ENCODE measurements at regions not wholly inside any gene's neighbourhood (a gene's known extent, or its start where the extent isn't known, plus 50 kb on each side); places are given as distances from the start of the nearest gene placed in this dataset.

DNA sequence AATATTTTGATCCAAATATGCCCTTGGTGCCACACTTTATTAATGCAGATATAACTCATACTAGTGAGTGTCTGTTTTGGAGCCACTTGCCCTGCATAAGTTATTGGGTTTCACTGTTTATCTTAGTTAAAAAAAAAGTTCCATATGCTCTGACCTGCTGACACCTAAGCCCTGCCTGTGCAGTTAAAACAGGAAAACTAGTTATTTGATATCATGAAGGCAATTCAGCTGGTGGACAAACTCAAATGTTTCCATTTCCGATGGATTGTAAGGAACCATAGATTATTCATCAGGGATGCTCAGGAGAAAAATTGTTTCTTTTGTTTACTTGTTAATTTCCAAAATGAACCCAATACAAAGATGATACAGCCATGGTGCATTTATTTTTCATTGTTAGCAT lies 68.3 kb downstream of the NR2F2 start:
- Histone ChIP-seq H3K4me1 (ENCODE audit: insufficient read depth) (peaks cover 2% of the 10 kb centered on the region), H3K4me3 (no peak overlapping the region), H3K36me3 (no peaks in the 10 kb centered on the region), H3K27me3 (no peaks in the 10 kb centered on the region), H3K27ac (no peak overlapping the region), H3K9me3 (no peaks in the 10 kb centered on the region)
- DNase-seq = no peak
- TF ChIP-seq POLR2A (IDR thresholded peaks at IDR 0.05) = no peak
- TF ChIP-seq, protein P1, sequence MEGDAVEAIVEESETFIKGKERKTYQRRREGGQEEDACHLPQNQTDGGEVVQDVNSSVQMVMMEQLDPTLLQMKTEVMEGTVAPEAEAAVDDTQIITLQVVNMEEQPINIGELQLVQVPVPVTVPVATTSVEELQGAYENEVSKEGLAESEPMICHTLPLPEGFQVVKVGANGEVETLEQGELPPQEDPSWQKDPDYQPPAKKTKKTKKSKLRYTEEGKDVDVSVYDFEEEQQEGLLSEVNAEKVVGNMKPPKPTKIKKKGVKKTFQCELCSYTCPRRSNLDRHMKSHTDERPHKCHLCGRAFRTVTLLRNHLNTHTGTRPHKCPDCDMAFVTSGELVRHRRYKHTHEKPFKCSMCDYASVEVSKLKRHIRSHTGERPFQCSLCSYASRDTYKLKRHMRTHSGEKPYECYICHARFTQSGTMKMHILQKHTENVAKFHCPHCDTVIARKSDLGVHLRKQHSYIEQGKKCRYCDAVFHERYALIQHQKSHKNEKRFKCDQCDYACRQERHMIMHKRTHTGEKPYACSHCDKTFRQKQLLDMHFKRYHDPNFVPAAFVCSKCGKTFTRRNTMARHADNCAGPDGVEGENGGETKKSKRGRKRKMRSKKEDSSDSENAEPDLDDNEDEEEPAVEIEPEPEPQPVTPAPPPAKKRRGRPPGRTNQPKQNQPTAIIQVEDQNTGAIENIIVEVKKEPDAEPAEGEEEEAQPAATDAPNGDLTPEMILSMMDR (IDR thresholded peaks at IDR 0.05) = no peak
- TF ChIP-seq EP300 (IDR thresholded peaks at IDR 0.05) = no peak
- intact Hi-C loops (cut with DNase I) = no loop called here
- WGBS, 3 donors = 93 to 96% (median 95%) methylated on average over 1 of the region's 1 CpG

DNA sequence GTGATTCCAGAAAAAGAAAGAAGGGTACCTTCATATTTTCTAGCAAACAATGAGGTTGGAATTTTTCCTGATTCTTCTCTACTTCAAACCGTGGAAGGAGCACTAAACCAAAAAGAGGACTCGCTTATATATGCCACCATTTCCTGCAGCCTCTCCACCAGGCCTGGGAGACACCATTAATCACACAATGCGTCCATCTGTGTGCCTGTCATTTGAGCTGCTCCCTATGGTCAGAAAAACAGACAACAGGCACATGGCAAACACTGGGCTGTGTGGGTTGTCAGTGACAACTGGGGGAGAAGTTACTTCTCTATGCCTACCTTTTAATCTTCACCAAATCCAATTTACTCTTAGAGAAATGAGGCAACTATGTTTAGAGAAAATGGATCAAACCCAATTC lies 71.9 kb downstream of the NR2F2 start:
- H3K27me3 ChIP-seq = no peaks in the 10 kb centered on the region
- WGBS, 3 donors = 78 to 80% (median 80%) methylated on average over 3 of the region's 3 CpGs

DNA sequence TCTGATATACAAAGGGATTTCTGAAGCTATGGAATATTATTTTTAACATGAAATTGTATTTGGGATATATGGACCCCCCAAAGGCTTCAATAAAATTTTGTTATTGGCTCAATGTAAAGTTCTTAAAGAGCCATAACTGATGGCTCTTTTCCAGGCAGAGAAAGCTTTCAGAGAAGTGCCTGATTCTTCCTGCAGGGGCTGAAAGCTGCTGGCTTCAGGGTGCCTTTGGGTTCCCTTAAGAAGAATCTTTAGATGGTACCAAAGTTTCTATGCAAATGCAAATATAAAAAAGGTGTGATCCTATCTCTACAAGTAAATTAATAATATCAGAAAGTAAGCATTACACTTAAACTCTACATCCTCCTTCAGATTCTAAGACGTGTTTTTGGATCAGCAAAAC lies 72.6 kb downstream of the NR2F2 start:
- 92 to 98% (median 94%) methylated on average over 1 of the region's 1 CpG for WGBS, 3 donors
- intact Hi-C loops (cut with DNase I) = no loop called here
- no peak overlapping the region for H3K27ac ChIP-seq
- no peaks in the 10 kb centered on the region for H3K27me3 ChIP-seq
- no peak for DNase-seq
- no peak overlapping the region for H3K4me3 ChIP-seq
- no peaks in the 10 kb centered on the region for H3K4me1 ChIP-seq (ENCODE audit: insufficient read depth)
- no peaks in the 10 kb centered on the region for H3K9me3 ChIP-seq
- no peaks in the 10 kb centered on the region for H3K36me3 ChIP-seq
- TF ChIP-seq EP300 (IDR thresholded peaks at IDR 0.05) (no peak), POLR2A (IDR thresholded peaks at IDR 0.05) (no peak)
- TF ChIP-seq, protein P1 (IDR thresholded peaks at IDR 0.05) = no peak

More for the DNA sequence above, 71.9 kb downstream of the NR2F2 start:
- DNase-seq = no peak
- Histone ChIP-seq H3K4me3 (no peak overlapping the region), H3K9me3 (no peaks in the 10 kb centered on the region), H3K4me1 (ENCODE audit: insufficient read depth) (no peaks in the 10 kb centered on the region), H3K27ac (no peak overlapping the region), H3K36me3 (no peaks in the 10 kb centered on the region)
- intact Hi-C loops (cut with DNase I) = no loop called here
- no peak for TF ChIP-seq POLR2A (IDR thresholded peaks at IDR 0.05)
- TF ChIP-seq EP300 (IDR thresholded peaks at IDR 0.05) = no peak
- TF ChIP-seq, protein P1 (IDR thresholded peaks at IDR 0.05) = no peak

DNA sequence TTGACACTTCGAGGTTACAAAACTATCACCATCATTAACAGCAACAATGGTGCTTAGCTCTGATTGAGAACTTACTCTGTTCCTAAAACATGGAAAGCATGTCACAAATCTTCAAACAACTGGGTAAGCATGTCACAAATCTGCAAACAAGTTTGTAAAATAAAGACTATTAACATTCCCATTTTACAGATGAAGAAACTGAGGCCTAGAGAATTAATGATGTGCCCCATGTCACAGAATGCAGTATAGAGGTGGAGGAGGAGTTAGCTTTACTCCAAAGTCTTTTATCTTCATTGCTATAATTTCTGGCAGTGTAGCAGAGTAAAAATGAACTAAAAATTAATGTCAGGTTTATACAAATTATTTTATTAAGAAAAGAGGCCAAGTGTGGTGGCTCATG lies 73.4 kb downstream of the NR2F2 start:
- no peak for DNase-seq
- no peaks in the 10 kb centered on the region for H3K36me3 ChIP-seq
- no peak overlapping the region for H3K4me3 ChIP-seq
- H3K27me3 ChIP-seq = no peaks in the 10 kb centered on the region
- TF ChIP-seq POLR2A (IDR thresholded peaks at IDR 0.05) = no peak
- TF ChIP-seq EP300 (IDR thresholded peaks at IDR 0.05) = no peak
- H3K27ac ChIP-seq = no peak overlapping the region
- intact Hi-C loops (cut with DNase I) = no loop called here
- no peaks in the 10 kb centered on the region for H3K9me3 ChIP-seq
- WGBS, 3 donors = 93 to 98% (median 96%) methylated on average over 1 of the region's 1 CpG
- H3K4me1 ChIP-seq (ENCODE audit: insufficient read depth) = no peaks in the 10 kb centered on the region

DNA sequence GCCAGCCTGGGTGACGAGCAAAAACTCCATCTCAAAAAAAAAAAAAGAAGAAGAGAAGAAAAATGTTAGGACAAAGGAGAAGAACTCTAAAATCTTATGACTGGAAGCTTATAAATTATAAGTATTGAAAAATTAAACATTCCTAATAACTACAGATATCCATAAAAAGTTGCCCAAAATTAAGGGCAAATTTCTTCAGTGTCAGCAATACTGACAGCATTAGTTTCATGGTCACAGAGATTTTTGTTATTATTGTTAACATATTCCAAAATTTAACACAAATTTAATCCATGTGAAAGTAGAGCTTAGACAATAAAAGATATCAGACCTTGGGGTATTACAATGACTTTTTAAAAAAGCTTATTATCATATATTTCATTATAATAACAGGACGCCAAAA lies 74.1 kb downstream of the NR2F2 start:
- TF ChIP-seq EP300 (IDR thresholded peaks at IDR 0.05) (no peak), POLR2A (IDR thresholded peaks at IDR 0.05) (no peak)
- TF ChIP-seq, protein P1 (IDR thresholded peaks at IDR 0.05) = no peak
- Histone ChIP-seq H3K27ac (no peak overlapping the region), H3K4me1 (ENCODE audit: insufficient read depth) (peaks cover 3% of the 10 kb centered on the region), H3K9me3 (no peaks in the 10 kb centered on the region), H3K27me3 (no peaks in the 10 kb centered on the region), H3K4me3 (no peak overlapping the region), H3K36me3 (no peaks in the 10 kb centered on the region)
- 95 to 98% (median 98%) methylated on average over 2 of the region's 2 CpGs for WGBS, 3 donors
- no peak for DNase-seq
- intact Hi-C loops (cut with DNase I) = no loop called here

All from ovary (tissue), 7 donors.